Fibroblast of skin of left quadriceps (primary cell): ENCODE measurements at regions not wholly inside any gene's neighbourhood (a gene's known extent, or its start where the extent isn't known, plus 50 kb on each side); places are given as distances from the start of the nearest gene placed in this dataset.
A peak's percentile ranks its signal among the peaks of the same experiment; 100 is the strongest.

ENCODE experiments used
- DNase-seq, 2 experiments: peaks; one replicate each; pipeline ENCODE4 v3.0.0-alpha.2; 2013; ENCODE audit warnings: low read depth in 2 of 2

GRCh38 chr12:40552868-40553267, 139.4 kb upstream of the CNTN1 start:
- no peak for DNase-seq

DNA sequence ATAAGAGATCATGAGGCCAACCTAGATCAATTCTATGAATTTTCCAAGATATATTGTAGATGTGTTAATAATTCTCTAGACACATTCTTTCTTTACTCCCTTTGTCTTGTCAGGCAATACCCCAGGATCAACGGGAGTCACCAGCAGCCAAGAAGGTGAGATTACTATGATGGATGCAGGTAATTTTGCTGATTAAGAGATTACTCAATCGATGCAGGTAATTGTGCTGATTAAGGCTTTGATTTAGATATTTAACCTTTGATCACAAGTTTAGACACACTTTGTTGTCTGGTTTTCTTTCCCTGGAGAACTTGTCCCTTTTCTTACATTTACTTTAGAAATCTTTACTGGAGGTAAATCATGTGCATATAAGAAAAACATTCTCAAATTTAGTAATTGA, 134.3 kb upstream of the CNTN1 start:
- no peak for DNase-seq

- DNase-seq: no peak
Measured at GRCh38 chr12:40559865-40560264, 132.4 kb upstream of the CNTN1 start.

DNA sequence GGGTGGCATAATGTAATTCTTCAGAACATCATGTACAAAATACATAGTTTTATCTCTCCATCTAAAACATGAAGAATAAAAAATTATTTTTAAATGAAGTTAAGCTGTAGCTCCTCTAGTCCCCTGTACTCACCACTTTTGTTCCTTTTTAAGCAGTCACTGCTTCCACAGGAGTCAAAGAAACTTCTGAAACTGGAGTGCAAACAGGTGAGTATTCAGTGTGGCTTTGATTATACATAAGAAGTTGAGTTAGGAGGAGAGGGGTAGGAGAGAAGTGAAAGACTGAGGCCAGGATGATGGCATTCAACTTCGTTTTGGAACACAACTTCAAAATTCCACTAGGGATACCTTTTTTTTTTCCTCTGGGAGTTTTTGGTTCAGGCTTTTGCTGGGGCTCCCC, 131.4 kb upstream of the CNTN1 start:
- no peak for DNase-seq

- no peak for DNase-seq
Measured at GRCh38 chr12:40561395-40561966, 130.8 kb upstream of the CNTN1 start.

DNA sequence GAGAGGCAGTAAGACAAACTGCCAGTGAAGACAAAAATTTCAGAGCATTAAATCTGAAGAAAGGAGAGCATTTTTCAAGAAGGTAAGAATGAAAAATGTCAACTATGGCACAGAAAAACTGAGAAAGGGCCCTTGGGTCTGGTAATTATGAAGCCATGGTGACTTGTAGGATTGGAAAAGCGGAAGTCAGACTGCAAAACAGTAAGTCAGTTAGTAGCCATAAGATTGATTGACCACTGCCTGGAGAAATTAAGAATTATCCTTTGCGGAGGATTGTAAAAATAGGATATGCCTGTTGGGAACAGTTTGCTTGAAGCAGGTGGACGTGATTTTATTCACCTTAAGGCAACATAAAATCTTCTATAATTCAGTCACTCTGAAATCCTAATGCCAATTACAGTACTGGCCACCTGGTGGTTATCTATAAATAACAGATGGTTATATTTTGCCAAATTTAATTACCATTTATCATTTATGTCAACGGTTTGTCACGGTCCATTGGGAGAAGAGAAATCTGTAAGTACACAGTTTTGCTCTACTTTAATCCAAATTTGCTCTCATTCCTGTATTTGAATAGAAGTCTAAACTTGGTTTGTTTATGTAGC, 127.1 kb upstream of the CNTN1 start:
- no peak for DNase-seq

GRCh38 chr12:40566271-40566670, 126.0 kb upstream of the CNTN1 start:
- DNase-seq: no peak

DNA sequence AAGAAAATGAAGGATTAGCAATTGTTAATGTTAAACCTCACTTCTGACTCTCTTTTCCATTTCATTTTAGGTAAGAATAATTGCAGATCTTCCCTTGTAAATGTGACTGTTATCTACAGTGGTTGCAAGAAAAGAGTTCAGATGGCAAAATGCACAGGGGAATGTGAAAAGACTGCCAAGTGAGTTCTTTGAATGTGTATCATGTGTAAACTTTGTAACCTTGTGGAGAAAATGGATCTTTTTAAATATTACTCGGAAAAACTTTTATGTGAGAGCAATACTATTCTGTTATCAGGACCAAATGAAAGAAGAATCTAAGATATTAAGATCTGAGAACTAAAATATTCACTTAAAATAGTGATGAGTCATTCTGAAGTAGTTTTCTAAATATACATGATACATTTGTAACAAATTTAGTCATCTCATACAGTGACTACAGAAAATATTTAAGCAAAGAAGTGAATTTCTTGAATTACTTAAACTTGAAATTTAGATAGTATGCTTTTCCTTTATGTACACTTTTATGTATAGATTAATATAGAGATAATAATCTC, 122.5 kb upstream of the CNTN1 start:
- DNase-seq: peak; percentile 4 to 6

GRCh38 chr12:40573024-40573423, 119.2 kb upstream of the CNTN1 start:
- no peak for DNase-seq

GRCh38 chr12:40575987-40576386, 116.3 kb upstream of the CNTN1 start:
- no peak for DNase-seq

DNA sequence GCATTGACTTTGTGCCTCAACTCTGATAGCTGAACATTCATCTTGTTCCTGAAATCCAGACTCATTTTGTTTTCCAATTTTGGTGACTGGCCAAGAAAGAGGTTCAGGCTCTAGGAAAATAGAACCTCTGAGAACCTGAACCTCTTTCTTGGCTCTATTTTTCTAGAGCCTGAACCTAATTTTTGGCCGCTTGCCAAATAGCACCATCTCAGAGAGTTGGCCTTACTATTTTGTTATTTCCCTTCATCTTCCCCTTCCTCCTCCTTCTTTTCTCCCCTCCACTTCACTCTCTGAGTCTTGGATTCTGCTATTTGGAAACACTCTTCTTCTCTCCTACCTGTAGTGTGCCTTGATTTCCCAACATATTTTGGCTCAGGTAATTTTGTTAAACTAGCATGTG, 114.4 kb upstream of the CNTN1 start:
- DNase-seq: no peak

- no peak for DNase-seq
Measured at GRCh38 chr12:40579687-40580086, 112.6 kb upstream of the CNTN1 start.

- no peak for DNase-seq
Measured at GRCh38 chr12:40580346-40580745, 111.9 kb upstream of the CNTN1 start.

GRCh38 chr12:40581889-40582288, 110.3 kb upstream of the CNTN1 start:
- no peak for DNase-seq

DNA sequence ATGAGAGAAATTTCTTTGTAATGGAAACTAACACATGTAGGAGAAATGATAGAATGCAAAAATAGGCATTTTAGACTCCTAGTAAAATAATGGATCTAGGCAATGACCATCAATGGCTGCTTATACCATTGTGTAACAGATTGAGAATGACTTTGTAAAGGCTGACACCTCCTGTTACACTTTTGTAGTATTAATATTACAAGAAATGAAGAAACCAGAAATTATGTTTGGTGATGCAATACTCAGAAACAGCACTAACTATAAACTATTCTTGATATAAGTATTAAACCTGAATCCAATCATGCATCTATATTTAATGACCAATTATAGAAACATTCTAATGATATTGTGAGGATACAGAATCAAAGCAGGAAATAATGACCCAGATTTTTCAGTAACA, 108.5 kb upstream of the CNTN1 start:
- DNase-seq: no peak

GRCh38 chr12:40584763-40585162, 107.5 kb upstream of the CNTN1 start:
- no peak for DNase-seq

- no peak for DNase-seq
Measured at GRCh38 chr12:40586823-40587222, 105.4 kb upstream of the CNTN1 start.

DNA sequence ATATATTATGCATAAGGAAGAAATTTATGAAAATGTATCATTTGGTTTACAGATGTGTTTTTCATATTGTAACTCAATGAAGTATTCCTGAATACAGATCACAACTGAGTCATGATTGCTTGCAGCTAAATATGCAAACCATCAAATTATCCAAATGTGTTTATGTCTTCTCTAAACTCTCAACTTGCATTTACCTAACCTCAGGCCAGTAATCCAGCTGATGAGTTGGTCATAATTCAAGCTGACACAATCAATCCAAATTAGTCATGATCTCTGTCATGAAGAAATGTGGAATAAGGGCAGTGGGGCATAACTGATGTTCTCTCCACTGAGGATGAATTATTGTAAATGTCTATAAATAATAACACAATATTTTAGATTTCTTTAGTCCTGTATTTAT, 104.8 kb upstream of the CNTN1 start:
- DNase-seq: no peak

- no peak for DNase-seq
Measured at GRCh38 chr12:40587970-40588369, 104.3 kb upstream of the CNTN1 start.

DNA sequence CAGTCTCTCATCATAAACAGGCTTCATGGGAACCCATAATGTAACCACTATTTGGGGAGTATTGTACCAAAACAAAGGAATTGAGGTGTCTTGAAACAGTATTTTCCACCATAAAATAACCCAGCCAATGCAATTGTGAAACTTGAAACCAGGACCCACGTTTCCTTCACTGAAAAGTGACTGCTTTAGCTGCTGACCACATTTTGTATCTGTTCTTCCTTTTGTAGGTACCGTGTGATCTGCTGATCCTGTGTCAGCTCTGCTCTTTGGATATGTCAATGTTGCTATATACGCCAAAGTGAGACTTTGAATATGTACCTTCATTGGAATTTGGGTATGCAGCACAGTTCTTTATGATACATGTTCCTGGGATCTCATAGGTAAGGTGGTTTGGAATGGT, 95.1 kb upstream of the CNTN1 start:
- no peak for DNase-seq

DNA sequence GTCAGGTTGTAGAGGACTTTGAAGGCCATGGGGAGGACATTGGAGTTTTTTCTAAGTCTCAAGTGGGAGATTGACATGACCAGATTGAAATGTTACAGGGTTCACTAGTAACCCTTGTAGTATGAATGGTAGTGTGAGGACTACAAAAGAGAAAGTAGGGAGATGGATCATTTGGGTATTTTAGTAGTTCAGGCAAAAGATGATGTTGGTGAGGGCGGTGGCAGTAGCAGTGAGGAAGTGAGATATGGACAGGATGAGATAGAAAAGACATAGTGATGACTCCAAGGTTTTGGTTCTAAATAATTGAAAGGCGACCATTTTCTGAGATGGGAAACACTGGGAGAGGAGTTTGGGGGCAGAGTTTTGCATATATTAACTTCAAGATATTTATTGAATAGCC, 94.2 kb upstream of the CNTN1 start:
- DNase-seq: no peak

GRCh38 chr12:40602562-40602961, 89.7 kb upstream of the CNTN1 start:
- no peak for DNase-seq

DNA sequence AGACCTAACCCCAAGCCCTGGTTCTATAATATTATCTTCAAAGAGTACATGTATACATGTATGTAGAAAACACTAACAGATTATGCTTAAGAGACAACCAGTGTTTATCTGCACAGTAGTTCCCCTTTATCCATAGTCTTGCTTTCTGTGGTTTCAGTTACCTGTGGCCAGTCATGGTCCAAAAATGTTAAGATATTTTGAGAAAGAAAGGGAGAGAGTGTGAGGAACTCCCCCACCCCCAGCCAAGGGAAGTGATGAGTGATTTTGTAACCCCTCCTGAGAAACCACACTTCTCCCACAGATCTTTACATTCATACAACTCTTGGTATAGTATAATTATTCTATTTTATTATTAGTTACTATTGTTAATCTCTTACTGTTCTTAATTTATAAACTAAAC, 77.3 kb upstream of the CNTN1 start:
- DNase-seq: no peak

- no peak for DNase-seq
Measured at GRCh38 chr12:40615590-40615989, 76.6 kb upstream of the CNTN1 start.
